ENCODE measurements at regions not wholly inside any gene's neighbourhood (a gene's known extent, or its start where the extent isn't known, plus 50 kb on each side); places are given as distances from the start of the nearest gene placed in this dataset.
A peak's percentile ranks its signal among the peaks of the same experiment; 100 is the strongest.

- no peak for DNase-seq
These were observed 81.8 kb upstream of the EGLN3 start for GRCh38 chr14:34032720-34033119.

GRCh38 chr14:34030864-34031263, 80.0 kb upstream of the EGLN3 start:
- peak; percentile 89 for DNase-seq

- peak; percentile 82 for DNase-seq
These were observed 79.1 kb upstream of the EGLN3 start for GRCh38 chr14:34029921-34030334.

GRCh38 chr14:34027990-34028495, 77.2 kb upstream of the EGLN3 start:
- no peak for DNase-seq

GRCh38 chr14:34027130-34027989, 76.5 kb upstream of the EGLN3 start:
- DNase-seq, result no peak

- DNase-seq, result no peak
These were observed 74.6 kb upstream of the EGLN3 start for GRCh38 chr14:34025325-34026017.

GRCh38 chr14:34024768-34025144, 73.9 kb upstream of the EGLN3 start:
- no peak for DNase-seq

- DNase-seq, result no peak
These were observed 73.2 kb upstream of the EGLN3 start for GRCh38 chr14:34023824-34024767.

GRCh38 chr14:34021096-34021495, 70.2 kb upstream of the EGLN3 start:
- DNase-seq, result no peak

GRCh38 chr14:34020014-34020413, 69.1 kb upstream of the EGLN3 start:
- no peak for DNase-seq

GRCh38 chr14:34018564-34019244, 67.8 kb upstream of the EGLN3 start:
- peak; percentile 32 for DNase-seq

GRCh38 chr14:34018125-34018524, 67.3 kb upstream of the EGLN3 start:
- no peak for DNase-seq

- no peak for DNase-seq
These were observed 64.5 kb upstream of the EGLN3 start for GRCh38 chr14:34015383-34015782.

GRCh38 chr14:34014936-34015335, 64.1 kb upstream of the EGLN3 start:
- no peak for DNase-seq

- DNase-seq, result no peak
These were observed 62.8 kb upstream of the EGLN3 start for GRCh38 chr14:34013721-34014060.

GRCh38 chr14:34012978-34013720, 62.3 kb upstream of the EGLN3 start:
- no peak for DNase-seq

GRCh38 chr14:34012369-34012768, 61.5 kb upstream of the EGLN3 start:
- DNase-seq, result no peak

GRCh38 chr14:34009956-34010355, 59.1 kb upstream of the EGLN3 start:
- no peak for DNase-seq

GRCh38 chr14:34007902-34008301, 57.0 kb upstream of the EGLN3 start:
- DNase-seq, result no peak

- no peak for DNase-seq
These were observed 55.0 kb upstream of the EGLN3 start for GRCh38 chr14:34005901-34006300.

GRCh38 chr14:34004881-34005280, 54.0 kb upstream of the EGLN3 start:
- DNase-seq, result no peak

GRCh38 chr14:34003691-34004090, 52.8 kb upstream of the EGLN3 start:
- peak; percentile 32 for DNase-seq
